DMS153 treated with DMSO at 0.1 percent for 48 hours (cell line): ENCODE measurements at regions not wholly inside any gene's neighbourhood (a gene's known extent, or its start where the extent isn't known, plus 50 kb on each side); places are given as distances from the start of the nearest gene placed in this dataset.
A peak's percentile ranks its signal among the peaks of the same experiment; 100 is the strongest.

Source experiments
- DNase-seq: peaks from one replicate; lab custom pipeline; 2025; ENCODE audit not compliant: unreplicated experiment; lab: John Stamatoyannopoulos, UW

GRCh38 chr10:25113191-25114035 is 61.4 kb upstream of the GPR158 start:
- DNase-seq, result peak; percentile 55

- no peak for DNase-seq
Measured at GRCh38 chr10:25114036-25114411, 60.8 kb upstream of the GPR158 start.

GRCh38 chr10:25117757-25118156 is 57.0 kb upstream of the GPR158 start:
- DNase-seq, result no peak

GRCh38 chr10:25120188-25120587 is 54.6 kb upstream of the GPR158 start:
- DNase-seq, result no peak
